ENCODE measurements at regions not wholly inside any gene's neighbourhood (a gene's known extent, or its start where the extent isn't known, plus 50 kb on each side); places are given as distances from the start of the nearest gene placed in this dataset.
A peak's percentile ranks its signal among the peaks of the same experiment; 100 is the strongest.
"Not testable (repeated sequence)": the region's sequence is repeated elsewhere in the genome, so short reads cannot be mapped to it uniquely, and the experiment has no call there.

DNA sequence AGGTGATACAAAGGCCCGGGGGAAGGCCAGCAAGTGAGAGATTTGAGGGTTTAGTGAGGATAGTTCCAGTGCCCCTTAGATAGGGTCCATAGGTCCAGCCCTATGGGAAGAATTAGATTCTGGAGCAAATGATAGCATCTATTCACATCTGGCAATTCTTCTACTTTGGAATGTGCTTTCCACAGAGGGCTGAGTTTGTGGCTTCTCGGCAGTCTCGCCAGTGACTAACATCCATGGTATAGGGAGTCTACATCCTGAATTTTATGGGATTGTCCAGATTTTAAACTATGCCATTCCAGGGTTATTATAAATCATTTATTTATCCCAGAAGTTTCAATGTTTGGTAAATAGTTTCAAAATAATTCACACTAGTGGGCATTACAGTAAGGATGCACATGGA, 207.3 kb upstream of the ADO start:
- no TSS peak for BruUV-seq (replicated peaks)

DNA sequence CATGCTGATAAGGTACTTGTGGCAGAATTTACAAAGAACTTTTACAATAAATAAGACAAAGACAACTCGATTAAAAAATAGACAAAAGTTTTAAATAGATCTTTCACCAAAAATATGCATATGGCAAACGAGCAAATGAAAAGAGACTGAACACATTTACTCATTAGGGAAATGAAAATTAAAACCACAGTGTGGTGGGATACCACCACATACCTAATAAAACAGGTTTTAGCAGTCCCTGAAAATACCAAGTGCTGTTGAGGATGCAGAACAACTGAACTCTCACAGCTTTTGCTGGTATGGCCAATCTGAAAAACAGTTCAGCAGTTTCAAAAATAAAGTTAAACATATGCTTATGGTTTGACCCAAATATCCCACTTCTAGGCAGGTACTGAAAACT, 205.4 kb upstream of the ADO start:
- CTCF ChIA-PET = no interaction called here
- H3K27ac Mint-ChIP-seq (ENCODE audit: unreplicated experiment) = no peak overlapping the region
- TF ChIP-seq, protein P1, sequence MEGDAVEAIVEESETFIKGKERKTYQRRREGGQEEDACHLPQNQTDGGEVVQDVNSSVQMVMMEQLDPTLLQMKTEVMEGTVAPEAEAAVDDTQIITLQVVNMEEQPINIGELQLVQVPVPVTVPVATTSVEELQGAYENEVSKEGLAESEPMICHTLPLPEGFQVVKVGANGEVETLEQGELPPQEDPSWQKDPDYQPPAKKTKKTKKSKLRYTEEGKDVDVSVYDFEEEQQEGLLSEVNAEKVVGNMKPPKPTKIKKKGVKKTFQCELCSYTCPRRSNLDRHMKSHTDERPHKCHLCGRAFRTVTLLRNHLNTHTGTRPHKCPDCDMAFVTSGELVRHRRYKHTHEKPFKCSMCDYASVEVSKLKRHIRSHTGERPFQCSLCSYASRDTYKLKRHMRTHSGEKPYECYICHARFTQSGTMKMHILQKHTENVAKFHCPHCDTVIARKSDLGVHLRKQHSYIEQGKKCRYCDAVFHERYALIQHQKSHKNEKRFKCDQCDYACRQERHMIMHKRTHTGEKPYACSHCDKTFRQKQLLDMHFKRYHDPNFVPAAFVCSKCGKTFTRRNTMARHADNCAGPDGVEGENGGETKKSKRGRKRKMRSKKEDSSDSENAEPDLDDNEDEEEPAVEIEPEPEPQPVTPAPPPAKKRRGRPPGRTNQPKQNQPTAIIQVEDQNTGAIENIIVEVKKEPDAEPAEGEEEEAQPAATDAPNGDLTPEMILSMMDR (IDR thresholded peaks at IDR 0.05; ENCODE audit: unreplicated experiment) = no peak
- BruUV-seq (replicated peaks) = no TSS peak
- H3K36me3 Mint-ChIP-seq (ENCODE audit: insufficient read depth, unreplicated experiment) = no peaks in the 10 kb centered on the region
- no peaks in the 10 kb centered on the region for H3K4me1 Mint-ChIP-seq (ENCODE audit: low read depth, unreplicated experiment)
- intact Hi-C loops (cut with micrococcal nuclease; ENCODE audit: unreplicated experiment) = no loop called here
- H3K27me3 Mint-ChIP-seq (ENCODE audit: unreplicated experiment) = no peaks in the 10 kb centered on the region
- DNase-seq = no peak
- H3K9me3 Mint-ChIP-seq (ENCODE audit: low read depth, unreplicated experiment) = no peaks in the 10 kb centered on the region
- H3K4me3 Mint-ChIP-seq (ENCODE audit: low read depth, unreplicated experiment) = no peak overlapping the region

More for the DNA sequence above, 207.3 kb upstream of the ADO start:
- DNase-seq = no peak
- Mint-ChIP-seq H3K27ac (ENCODE audit: unreplicated experiment) (no peak overlapping the region), H3K36me3 (ENCODE audit: insufficient read depth, unreplicated experiment) (no peaks in the 10 kb centered on the region), H3K9me3 (ENCODE audit: low read depth, unreplicated experiment) (no peaks in the 10 kb centered on the region), H3K4me3 (ENCODE audit: low read depth, unreplicated experiment) (no peak overlapping the region), H3K27me3 (ENCODE audit: unreplicated experiment) (no peaks in the 10 kb centered on the region), H3K4me1 (ENCODE audit: low read depth, unreplicated experiment) (no peaks in the 10 kb centered on the region)
- TF ChIP-seq, protein P1 (IDR thresholded peaks at IDR 0.05; ENCODE audit: unreplicated experiment) = no peak
- intact Hi-C loops (cut with micrococcal nuclease; ENCODE audit: unreplicated experiment) = no loop called here
- CTCF ChIA-PET = interaction anchor here (1.0 kb wide), 1 partner anchor 15 kb away, joined by 3 read pairs; no protein-coding TSS in a partner anchor

DNA sequence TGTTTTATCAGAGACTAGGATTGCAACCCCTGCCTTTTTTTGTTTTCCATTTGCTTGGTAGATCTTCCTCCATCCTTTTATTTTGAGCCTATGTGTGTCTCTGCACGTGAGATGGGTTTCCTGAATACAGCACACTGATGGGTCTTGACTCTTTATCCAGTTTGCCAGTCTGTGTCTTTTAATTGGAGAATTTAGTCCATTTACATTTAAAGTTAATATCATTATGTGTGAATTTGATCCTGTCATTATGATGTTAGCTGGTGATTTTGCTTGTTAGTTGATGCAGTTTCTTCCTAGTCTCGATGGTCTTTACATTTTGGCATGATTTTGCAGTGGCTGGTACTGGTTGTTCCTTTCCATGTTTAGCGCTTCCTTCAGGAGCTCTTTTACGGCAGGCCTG, 198.0 kb upstream of the ADO start:
- DNase-seq; BruUV-seq (replicated peaks); CTCF ChIA-PET: not testable (repeated sequence)

DNA sequence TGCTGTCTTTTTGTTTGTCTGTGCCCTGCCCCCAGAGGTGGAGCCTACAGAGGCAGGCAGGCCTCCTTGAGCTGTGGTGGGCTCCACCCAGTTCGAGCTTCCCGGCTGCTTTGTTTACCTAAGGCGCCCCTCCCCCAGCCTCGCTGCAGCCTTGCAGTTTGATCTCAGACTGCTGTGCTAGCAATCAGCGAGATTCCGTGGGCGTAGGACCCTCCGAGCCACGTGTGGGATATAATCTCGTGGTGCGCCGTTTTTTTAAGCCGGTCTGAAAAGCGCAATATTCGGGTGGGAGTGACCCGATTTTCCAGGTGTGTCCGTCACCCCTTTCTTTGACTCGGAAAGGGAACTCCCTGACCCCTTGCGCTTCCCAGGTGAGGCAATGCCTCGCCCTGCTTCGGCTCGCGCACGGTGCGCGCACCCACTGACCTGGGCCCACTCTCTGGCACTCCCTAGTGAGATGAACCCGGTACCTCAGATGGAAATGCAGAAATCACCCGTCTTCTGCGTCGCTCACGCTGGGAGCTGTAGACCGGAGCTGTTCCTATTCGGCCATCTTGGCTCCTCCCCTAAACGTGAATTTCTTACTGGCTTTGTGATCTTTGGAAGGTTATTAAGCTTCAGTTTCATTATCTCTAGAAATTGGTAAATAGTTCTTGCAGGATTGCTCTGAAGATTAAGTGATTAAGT, 196.2 kb upstream of the ADO start:
- DNase-seq; intact Hi-C loops (cut with micrococcal nuclease; ENCODE audit: unreplicated experiment); H3K27ac Mint-ChIP-seq (ENCODE audit: unreplicated experiment): not testable (repeated sequence)

More for the DNA sequence above, 198.0 kb upstream of the ADO start:
- H3K27me3 Mint-ChIP-seq (ENCODE audit: unreplicated experiment); H3K27ac Mint-ChIP-seq (ENCODE audit: unreplicated experiment); H3K36me3 Mint-ChIP-seq (ENCODE audit: insufficient read depth, unreplicated experiment); H3K4me3 Mint-ChIP-seq (ENCODE audit: low read depth, unreplicated experiment); H3K9me3 Mint-ChIP-seq (ENCODE audit: low read depth, unreplicated experiment); intact Hi-C loops (cut with micrococcal nuclease; ENCODE audit: unreplicated experiment); H3K4me1 Mint-ChIP-seq (ENCODE audit: low read depth, unreplicated experiment): not testable (repeated sequence)

DNA sequence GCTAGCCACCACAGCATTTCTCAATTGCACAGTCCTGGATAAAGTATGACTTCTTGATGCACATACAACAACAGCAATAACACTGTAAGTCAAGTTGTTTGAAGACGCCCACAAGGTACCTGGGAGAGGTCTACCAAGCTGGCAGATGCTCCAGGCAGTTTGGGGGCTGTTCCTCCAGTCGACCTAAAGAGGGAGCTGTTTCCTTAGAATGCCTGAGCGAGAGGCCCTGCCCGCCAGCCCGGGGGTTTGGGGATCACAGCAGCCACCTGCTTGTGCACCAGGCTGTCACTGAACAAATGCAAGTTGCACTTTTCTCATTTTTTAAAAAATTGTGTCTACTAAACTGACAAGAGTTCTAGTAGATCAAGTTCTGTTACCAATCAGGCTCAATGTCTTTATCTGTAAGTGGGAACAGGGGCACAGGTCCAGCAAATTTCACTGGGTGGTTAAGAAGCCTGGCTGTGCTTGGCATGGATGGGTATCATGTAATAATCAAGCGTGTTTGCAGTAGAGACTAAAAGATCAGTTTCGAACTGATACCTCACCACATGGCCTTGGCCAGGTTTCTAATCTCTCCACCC, 193.8 kb upstream of the ADO start:
- Mint-ChIP-seq H3K27me3 (ENCODE audit: unreplicated experiment) (no peaks in the 10 kb centered on the region), H3K4me1 (ENCODE audit: low read depth, unreplicated experiment) (no peaks in the 10 kb centered on the region), H3K4me3 (ENCODE audit: low read depth, unreplicated experiment) (no peak overlapping the region), H3K36me3 (ENCODE audit: insufficient read depth, unreplicated experiment) (peaks cover 4% of the 10 kb centered on the region), H3K27ac (ENCODE audit: unreplicated experiment) (no peak overlapping the region), H3K9me3 (ENCODE audit: low read depth, unreplicated experiment) (no peaks in the 10 kb centered on the region)
- DNase-seq = peak; percentile 82
- BruUV-seq (replicated peaks) = no TSS peak
- intact Hi-C loops (cut with micrococcal nuclease; ENCODE audit: unreplicated experiment) = loop anchor here (1.0 to 5.0 kb wide), 3 partner anchors 208 to 547 kb away; no protein-coding TSS in a partner anchor
- TF ChIP-seq, protein P1 (IDR thresholded peaks at IDR 0.05; ENCODE audit: unreplicated experiment) = peak; percentile 94
- CTCF ChIA-PET = interaction anchor here (0.7 to 2.7 kb wide), 6 partner anchors 21 to 547 kb away, joined by 3 to 54 read pairs (median 4); partner anchors contain the start of gene EGR2

More for the DNA sequence above, 196.2 kb upstream of the ADO start:
- H3K27me3 Mint-ChIP-seq (ENCODE audit: unreplicated experiment); H3K36me3 Mint-ChIP-seq (ENCODE audit: insufficient read depth, unreplicated experiment); H3K4me1 Mint-ChIP-seq (ENCODE audit: low read depth, unreplicated experiment); H3K9me3 Mint-ChIP-seq (ENCODE audit: low read depth, unreplicated experiment); BruUV-seq (replicated peaks): not testable (repeated sequence)
- CTCF ChIA-PET = interaction anchor here (1.7 kb wide), 1 partner anchor 209 kb away, joined by 5 read pairs; no protein-coding TSS in a partner anchor
- peak overlapping the region; percentile 59 for H3K4me3 Mint-ChIP-seq (ENCODE audit: low read depth, unreplicated experiment)

All from Calu3 (cell line).